ENCODE measurements at regions not wholly inside any gene's neighbourhood (a gene's known extent, or its start where the extent isn't known, plus 50 kb on each side); places are given as distances from the start of the nearest gene placed in this dataset.
A peak's percentile ranks its signal among the peaks of the same experiment; 100 is the strongest.

DNA sequence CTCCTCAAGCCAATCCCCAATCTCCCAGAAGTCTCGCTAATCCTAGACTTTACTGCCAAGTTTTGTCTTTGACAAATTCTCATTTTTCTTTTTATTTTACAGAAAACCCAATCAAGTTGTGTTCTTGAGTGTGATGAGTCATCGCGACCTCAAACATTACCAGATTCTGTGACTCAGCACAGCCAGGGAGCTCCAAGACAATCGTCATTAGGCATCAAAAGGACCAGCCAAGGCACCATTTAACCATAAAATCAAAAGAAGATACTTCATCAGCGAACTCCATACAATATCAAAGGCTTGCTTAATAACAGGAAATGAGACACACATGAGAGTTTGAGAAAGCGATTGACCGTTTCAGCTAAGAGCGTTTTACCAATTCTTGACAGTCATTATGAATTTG, 146.2 kb upstream of the AGAP1 start:
- no peak for DNase-seq

- no peak for DNase-seq
Observed at GRCh38 chr2:235348329-235348728, 145.5 kb upstream of the AGAP1 start.

DNA sequence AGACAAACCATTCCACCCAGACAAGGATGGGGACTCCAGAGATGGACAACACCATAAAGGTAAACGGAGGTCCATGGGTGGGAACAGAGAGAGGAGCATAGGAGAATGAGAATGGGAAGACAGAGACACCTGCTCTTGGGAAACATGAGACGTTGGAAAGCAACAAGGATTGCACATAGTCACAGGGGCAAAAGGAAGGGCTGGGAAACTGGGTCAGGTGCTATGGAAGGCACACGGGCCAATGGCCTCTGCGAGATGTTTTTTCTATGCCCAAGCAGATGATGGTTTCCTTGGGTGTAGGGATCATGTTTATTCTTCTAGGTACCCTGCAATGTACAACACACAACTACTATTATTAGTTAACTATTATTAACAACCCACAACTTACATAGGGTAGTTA, 143.6 kb upstream of the AGAP1 start:
- DNase-seq, result no peak

DNA sequence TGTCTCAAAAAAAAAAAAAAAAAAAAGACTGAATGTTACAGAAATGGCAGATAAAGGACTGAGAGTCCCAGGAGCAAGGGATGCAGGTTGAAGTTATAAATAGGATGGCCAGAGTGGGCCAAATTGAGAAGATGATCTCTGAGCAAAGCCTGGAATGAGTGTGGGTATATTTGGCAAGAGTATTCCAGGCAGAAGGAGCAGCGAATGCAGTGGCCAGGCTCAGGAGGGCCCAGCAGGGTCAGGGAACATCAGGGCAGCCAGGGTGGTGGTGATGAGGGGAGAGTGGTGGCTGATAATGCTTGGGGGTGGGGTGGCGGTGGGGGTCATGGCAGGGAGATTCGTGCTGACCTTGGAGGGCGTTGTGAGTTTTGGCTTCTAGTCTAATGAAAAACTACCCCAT, 141.3 kb upstream of the AGAP1 start:
- DNase-seq, result no peak

GRCh38 chr2:235357881-235358280, 136.0 kb upstream of the AGAP1 start:
- no peak for DNase-seq

DNA sequence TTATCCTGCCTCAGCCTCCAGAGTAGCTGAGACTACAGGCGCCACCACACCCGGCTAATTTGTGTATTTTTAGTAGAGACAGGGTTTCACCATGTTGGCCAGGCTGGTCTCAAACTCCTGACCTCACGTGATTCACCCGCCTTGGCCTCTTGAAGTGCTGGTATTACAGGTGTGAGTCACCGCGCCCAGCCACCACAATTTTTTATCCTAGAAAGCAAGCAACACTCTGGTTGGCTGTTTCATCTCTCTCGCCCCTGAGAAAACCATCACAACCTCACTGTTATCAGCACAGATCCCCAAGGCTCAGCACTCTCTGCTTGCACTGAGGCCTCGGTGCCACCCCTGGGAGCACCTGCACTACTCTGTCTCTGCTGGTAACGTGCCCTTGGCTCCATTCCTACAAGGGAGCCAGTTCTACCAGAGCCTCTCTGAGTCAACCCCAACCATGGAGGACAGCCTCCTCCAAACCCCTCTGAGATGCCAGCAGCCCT, 134.8 kb upstream of the AGAP1 start:
- no peak for DNase-seq

- no peak for DNase-seq
Observed at GRCh38 chr2:235360446-235360845, 133.4 kb upstream of the AGAP1 start.

- no peak for DNase-seq
Observed at GRCh38 chr2:235365743-235366142, 128.1 kb upstream of the AGAP1 start.

DNA sequence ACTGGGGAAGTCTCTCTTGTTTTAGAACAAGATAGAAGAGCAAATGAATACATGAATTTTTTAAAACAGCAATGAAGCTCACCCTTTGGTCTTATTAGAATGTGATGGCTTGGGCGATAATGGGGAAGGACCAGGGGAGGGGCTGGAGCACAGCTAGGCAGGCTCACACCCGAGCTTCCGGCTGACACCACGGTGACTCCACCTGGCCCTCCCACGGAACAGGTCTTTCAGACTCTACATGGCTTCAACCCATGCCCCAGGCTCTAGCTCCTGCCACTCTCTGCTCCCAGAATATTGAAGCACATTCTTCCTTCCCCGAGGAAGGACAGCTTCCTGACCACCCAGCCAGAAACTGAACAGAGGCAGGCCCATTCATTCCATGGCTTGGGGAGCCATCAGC, 127.5 kb upstream of the AGAP1 start:
- no peak for DNase-seq

DNA sequence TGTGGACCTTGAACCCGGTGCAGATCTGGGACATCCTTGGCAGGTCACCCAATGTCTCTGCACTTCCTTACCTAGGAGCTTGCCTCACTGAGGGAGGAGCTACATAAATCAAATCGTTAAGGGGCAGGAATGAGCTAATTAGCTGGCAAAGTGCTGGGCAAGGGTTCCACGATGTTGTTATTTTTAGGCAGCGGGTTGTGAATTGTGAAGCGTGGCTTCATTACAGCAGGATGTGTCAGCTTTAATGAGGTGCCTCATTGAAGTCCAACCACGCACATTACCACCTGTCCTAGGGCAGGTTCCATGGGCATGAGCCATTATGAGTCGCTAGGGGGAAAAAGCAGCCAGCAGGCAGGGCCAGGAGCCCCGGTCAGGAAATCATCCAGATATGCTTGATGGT, 127.0 kb upstream of the AGAP1 start:
- DNase-seq, result no peak

- no peak for DNase-seq
Observed at GRCh38 chr2:235371018-235371417, 122.8 kb upstream of the AGAP1 start.

- no peak for DNase-seq
Observed at GRCh38 chr2:235373171-235373570, 120.7 kb upstream of the AGAP1 start.

- no peak for DNase-seq
Observed at GRCh38 chr2:235377176-235377575, 116.7 kb upstream of the AGAP1 start.

- DNase-seq, result peak in 2 of 58 donors; percentile 8 to 15
Observed at GRCh38 chr2:235378246-235378645, 115.6 kb upstream of the AGAP1 start.

DNA sequence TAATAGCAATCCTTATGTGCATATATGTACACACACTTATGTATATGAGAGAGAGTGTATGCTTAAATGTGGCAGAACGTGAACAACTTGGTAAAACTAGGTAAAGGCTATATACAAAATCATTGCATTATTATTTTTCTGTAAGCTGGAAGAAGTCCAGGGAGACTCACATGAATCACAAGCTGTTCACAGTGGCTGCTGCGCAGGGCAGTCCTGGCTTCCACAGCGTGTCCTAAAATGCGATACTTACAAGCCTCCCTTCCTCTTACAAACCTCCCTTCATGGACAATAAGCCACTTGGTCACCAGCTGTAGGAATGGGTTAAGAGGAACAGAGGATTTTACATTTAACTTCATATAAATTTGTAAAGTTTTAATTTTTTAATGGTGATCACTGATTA, 114.9 kb upstream of the AGAP1 start:
- DNase-seq, result no peak

DNA sequence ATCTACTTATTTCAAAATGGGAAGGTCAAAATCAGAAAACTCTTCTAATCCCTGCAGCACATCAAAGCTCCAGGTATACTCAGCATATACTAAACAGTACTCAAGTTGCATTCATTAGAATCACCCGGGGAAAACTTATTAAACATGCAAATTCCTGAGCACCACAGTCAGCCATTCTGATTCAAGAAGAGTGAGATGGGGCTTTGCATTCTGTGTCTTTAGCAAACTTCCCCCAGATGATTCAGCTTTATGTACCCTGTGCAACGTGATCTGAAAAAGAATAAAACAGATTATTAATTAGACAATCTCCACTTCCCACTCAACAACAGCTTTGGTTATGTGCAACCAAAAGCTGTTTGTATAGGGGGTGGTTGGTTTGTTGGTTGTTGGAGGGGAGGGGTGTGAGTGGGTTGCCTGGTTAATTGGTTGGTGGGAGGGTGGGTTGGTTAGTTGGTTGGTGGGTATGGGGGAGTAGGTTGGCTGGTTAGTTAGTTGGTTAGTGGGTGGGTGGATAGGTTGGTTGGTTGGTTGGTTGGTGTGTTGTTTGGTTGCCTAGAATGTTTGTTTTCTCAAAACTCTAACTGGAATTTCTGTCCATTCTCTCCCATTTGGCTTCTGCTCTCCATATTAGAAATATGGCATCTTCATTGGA, 112.5 kb upstream of the AGAP1 start:
- no peak for DNase-seq

DNA sequence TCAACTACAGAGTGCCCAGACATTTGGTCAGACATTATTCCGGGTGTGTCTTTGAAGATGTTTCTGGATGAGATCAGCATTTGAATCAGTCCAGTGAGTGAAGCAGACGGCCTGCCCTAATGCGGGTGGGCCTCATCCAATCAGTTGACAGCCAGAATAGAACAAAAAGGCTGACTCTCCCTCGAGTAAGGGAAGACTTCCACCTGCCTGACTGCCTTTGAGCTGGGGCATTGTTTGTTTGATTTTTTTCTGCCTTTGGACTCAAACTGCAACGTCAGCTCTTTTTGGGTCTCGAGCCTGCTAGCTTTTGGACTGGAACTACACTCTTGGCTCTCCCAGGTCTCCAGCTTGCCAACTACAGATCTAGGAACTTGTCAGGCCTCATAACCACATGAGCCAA, 111.7 kb upstream of the AGAP1 start:
- no peak for DNase-seq

- no peak for DNase-seq
Observed at GRCh38 chr2:235382601-235383000, 111.2 kb upstream of the AGAP1 start.

DNA sequence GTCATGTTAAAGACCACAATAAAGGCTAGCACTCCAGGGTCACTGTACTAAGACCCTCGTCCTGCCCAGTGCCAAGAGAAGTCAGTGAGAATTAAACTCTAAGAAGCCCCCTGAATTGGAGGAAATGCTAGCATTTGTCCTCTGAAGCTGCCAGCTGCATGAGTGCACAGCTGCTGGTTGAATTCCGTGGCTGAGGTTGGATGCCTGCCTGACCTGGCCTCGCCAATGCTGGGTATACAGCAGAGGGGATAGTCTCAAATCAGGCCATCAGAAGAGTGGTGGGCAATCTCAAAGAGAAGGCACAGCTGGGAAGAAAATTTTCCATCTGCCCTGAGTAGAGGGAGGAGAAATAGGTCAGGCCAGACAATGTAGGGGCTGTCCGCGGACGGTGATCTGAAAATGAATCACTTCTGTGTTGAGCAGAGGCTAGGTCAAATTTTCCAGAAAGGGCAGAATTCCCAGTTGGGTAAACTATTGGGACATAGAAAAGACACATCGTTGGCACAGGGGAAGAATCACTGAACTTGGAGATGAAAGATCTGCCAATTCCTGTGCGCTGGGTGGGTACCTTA, 110.5 kb upstream of the AGAP1 start:
- DNase-seq, result peak in 5 of 58 donors; percentile 2 to 14 (median 12)

DNA sequence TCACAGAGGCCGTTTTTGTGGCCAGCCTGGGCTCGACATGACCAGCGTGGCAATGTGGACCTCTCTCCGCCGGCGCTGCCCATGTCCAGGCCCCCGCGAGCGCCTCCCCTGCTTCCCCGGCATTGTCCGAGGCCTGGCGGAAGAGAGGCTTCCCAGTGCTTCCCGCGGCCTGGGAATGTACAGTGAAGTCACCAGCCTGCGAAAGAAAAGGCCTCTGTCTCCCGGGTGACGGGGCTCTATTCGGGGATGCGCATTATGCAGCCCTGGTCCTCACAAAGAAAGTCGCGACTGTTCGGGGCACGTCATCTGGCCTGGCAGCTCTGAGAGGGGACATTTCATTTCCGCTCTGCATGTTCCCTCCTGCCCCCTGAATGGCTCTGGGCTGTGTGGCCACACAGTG, 109.2 kb upstream of the AGAP1 start:
- peak; percentile 39 to 95 (median 82) for DNase-seq

DNA sequence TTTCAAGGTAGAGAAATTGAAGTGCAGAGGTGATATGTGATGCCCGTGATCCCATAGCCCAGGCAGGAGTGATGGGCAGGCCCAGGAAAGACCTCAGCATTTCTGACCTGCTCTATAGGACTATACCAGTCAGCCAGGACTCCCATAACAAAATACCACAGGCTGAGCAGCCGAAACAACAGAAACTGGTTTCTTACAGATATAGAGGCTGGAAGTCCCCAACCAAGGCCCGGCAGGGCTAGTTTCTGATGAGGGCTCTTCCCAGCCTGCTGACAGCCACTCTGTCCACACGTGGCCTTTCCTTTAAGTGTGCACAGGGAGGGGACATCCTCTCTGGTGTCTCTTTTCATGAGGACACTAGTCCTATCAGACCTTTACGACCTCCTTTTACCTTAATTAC, 104.2 kb upstream of the AGAP1 start:
- no peak for DNase-seq

- DNase-seq, result peak in 6 of 58 donors; percentile 11 to 22 (median 20)
Observed at GRCh38 chr2:235390108-235390815, 103.6 kb upstream of the AGAP1 start.

DNA sequence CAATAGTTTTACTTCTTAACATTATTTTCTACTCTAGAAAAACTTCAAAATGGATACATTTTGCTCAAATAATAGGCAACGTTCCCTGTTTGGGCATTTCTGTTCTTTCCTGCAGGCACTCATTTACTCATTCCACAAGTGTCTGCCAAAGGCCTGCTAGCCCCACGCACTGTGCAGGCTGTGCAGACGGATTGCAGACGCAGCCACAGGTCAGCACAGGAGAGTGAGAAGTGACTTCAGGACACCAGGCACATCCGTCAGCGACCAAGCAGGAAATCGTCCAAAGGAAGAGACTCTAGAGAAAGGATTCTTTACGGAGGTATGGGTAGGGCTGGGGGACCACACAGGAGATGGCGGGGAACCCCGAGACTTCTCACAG, 103.0 kb upstream of the AGAP1 start:
- DNase-seq, result no peak

All from anterior cingulate cortex (tissue), 58 donors.